ENCODE measurements at regions not wholly inside any gene's neighbourhood (a gene's known extent, or its start where the extent isn't known, plus 50 kb on each side); places are given as distances from the start of the nearest gene placed in this dataset.

DNA sequence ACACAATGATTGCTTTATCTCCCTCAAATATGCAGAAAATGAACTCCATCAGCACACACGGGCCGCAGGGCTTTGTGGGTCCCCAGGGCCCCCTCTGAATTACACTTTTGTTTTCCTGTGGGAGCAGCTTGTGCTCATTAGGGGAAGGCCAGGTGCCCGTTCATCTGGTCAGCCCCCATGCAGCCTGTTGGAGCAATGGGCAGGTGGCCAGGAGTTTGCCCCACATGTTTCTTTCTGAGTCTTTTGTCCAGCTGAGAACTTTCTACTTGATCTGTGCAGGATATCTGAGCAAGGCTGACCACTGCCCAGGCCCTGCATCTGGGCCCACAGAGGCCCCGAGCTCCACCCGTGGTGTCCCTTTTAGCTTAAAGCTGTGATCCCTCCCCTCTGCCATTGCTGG, 105.3 kb upstream of the FAM20C start (continued):
- TF ChIP-seq, protein P1, sequence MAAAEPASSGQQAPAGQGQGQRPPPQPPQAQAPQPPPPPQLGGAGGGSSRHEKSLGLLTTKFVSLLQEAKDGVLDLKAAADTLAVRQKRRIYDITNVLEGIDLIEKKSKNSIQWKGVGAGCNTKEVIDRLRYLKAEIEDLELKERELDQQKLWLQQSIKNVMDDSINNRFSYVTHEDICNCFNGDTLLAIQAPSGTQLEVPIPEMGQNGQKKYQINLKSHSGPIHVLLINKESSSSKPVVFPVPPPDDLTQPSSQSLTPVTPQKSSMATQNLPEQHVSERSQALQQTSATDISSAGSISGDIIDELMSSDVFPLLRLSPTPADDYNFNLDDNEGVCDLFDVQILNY (CRISPR knock-in tag; IDR thresholded peaks at IDR 0.05) = no peak
- TF ChIP-seq RORB (CRISPR knock-in tag; IDR thresholded peaks at IDR 0.05) (no peak), CBFB (CRISPR knock-in tag; IDR thresholded peaks at IDR 0.05; ENCODE audit: low read depth) (no peak)
- TF ChIP-seq, protein P2, sequence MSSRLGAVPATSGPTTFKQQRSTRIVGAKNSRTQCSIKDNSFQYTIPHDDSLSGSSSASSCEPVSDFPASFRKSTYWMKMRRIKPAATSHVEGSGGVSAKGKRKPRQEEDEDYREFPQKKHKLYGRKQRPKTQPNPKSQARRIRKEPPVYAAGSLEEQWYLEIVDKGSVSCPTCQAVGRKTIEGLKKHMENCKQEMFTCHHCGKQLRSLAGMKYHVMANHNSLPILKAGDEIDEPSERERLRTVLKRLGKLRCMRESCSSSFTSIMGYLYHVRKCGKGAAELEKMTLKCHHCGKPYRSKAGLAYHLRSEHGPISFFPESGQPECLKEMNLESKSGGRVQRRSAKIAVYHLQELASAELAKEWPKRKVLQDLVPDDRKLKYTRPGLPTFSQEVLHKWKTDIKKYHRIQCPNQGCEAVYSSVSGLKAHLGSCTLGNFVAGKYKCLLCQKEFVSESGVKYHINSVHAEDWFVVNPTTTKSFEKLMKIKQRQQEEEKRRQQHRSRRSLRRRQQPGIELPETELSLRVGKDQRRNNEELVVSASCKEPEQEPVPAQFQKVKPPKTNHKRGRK (CRISPR knock-in tag; IDR thresholded peaks at IDR 0.05; ENCODE audit: borderline replicate concordance) = no peak

DNA sequence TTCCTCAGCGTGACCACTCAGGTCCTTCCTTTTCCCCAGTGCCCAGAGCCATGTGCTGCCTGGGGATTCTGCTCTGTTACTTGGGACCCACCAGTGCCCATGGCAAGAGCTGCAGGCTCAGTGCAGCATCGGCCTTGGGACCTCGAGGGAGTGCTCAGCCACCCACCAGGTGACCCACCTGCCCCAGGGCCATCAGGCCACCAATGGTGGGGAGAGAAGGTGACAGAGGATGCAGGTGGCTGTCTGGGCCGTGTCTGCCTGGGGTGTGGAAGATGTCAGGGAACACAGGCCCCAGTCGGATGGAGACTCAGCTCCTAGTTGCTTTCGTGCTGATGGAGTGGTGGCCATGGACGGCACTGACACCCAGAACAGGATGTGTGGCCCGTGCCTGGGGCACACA, 104.7 kb upstream of the FAM20C start:
- no peak overlapping the region for H3K27ac Mint-ChIP-seq
- POLR2A ChIA-PET = no interaction called here
- no peaks in the 10 kb centered on the region for H3K27me3 Mint-ChIP-seq (ENCODE audit: low read depth)
- TF ChIP-seq KAT7 (CRISPR knock-in tag; IDR thresholded peaks at IDR 0.05; ENCODE audit: borderline replicate concordance) (no peak), ZNF671 (CRISPR knock-in tag; IDR thresholded peaks at IDR 0.05) (no peak), ZNF263 (CRISPR knock-in tag; IDR thresholded peaks at IDR 0.05; ENCODE audit: low read depth) (no peak), EMX1 (CRISPR knock-in tag; IDR thresholded peaks at IDR 0.05) (no peak), GTF2I (CRISPR knock-in tag; conservative IDR thresholded peaks at IDR 0.05) (no peak)
- TF ChIP-seq, protein P3, sequence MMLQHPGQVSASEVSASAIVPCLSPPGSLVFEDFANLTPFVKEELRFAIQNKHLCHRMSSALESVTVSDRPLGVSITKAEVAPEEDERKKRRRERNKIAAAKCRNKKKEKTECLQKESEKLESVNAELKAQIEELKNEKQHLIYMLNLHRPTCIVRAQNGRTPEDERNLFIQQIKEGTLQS (CRISPR knock-in tag; conservative IDR thresholded peaks at IDR 0.05) = no peak
- TF ChIP-seq, protein P1 (CRISPR knock-in tag; IDR thresholded peaks at IDR 0.05) = no peak
- TF ChIP-seq, protein P4, sequence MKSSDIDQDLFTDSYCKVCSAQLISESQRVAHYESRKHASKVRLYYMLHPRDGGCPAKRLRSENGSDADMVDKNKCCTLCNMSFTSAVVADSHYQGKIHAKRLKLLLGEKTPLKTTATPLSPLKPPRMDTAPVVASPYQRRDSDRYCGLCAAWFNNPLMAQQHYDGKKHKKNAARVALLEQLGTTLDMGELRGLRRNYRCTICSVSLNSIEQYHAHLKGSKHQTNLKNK (CRISPR knock-in tag; IDR thresholded peaks at IDR 0.05) = no peak
- TF ChIP-seq, protein P5, sequence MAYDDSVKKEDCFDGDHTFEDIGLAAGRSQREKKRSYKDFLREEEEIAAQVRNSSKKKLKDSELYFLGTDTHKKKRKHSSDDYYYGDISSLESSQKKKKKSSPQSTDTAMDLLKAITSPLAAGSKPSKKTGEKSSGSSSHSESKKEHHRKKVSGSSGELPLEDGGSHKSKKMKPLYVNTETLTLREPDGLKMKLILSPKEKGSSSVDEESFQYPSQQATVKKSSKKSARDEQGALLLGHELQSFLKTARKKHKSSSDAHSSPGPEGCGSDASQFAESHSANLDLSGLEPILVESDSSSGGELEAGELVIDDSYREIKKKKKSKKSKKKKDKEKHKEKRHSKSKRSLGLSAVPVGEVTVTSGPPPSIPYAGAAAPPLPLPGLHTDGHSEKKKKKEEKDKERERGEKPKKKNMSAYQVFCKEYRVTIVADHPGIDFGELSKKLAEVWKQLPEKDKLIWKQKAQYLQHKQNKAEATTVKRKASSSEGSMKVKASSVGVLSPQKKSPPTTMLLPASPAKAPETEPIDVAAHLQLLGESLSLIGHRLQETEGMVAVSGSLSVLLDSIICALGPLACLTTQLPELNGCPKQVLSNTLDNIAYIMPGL (CRISPR knock-in tag; IDR thresholded peaks at IDR 0.05) = no peak
- no peak for DNase-seq (ENCODE audit: low spot score)
- H3K36me3 Mint-ChIP-seq = no peaks in the 10 kb centered on the region
- ATAC-seq = no peak
- H3K4me1 Mint-ChIP-seq = peaks cover 44% of the 10 kb centered on the region
- CTCF ChIA-PET = interaction anchor here (1.4 to 2.1 kb wide), 4 partner anchors 9 to 32 kb away, joined by 4 to 13 read pairs (median 6); no protein-coding TSS in a partner anchor
- no peak overlapping the region for H3K4me3 Mint-ChIP-seq
- H3K9me3 Mint-ChIP-seq = no peaks in the 10 kb centered on the region

DNA sequence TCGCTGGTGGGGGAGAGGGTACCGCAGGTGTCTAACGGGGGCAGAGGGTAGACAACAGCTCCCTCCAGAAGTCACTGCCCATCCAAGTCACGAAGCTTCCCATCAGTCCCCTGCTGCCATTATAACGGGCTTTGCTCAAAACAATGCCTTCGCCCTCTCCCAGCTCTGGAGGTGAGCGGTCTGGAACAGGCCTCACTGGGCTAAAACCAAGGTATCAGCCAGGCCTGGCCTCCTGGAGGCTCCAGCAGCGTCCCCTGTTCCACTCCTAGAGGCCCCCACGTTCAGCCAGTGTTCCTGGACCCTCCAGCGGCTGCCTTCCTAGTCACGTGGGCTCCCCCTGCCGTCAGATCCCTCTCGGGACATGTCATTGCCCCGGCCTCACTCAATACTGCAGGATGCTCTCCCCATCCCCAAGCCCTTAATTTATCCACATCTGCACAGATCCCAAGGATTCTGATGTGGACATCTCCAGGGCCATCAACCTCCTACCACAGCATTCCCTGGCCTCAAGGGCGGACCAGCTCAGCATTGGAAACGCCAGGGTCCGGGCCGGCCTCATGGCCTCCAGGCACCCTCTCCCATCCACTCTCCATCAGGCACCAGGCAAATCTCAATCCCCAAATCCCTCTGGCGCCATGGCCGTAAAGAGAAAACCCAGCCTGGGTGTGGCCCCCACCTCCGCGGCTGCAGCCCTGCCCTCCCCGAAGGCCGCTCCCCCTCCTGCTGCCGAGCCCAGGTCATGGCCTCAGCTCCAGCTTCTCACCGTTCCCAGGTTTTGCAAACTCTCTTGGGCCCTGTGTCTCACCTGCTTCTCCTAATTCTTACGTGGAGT, 104.1 kb upstream of the FAM20C start:
- ChIA-PET POLR2A (no interaction called here), CTCF (interaction anchor here (1.4 to 2.1 kb wide), 4 partner anchors 9 to 33 kb away, joined by 4 to 13 read pairs (median 6); no protein-coding TSS in a partner anchor)
- TF ChIP-seq, protein P6, sequence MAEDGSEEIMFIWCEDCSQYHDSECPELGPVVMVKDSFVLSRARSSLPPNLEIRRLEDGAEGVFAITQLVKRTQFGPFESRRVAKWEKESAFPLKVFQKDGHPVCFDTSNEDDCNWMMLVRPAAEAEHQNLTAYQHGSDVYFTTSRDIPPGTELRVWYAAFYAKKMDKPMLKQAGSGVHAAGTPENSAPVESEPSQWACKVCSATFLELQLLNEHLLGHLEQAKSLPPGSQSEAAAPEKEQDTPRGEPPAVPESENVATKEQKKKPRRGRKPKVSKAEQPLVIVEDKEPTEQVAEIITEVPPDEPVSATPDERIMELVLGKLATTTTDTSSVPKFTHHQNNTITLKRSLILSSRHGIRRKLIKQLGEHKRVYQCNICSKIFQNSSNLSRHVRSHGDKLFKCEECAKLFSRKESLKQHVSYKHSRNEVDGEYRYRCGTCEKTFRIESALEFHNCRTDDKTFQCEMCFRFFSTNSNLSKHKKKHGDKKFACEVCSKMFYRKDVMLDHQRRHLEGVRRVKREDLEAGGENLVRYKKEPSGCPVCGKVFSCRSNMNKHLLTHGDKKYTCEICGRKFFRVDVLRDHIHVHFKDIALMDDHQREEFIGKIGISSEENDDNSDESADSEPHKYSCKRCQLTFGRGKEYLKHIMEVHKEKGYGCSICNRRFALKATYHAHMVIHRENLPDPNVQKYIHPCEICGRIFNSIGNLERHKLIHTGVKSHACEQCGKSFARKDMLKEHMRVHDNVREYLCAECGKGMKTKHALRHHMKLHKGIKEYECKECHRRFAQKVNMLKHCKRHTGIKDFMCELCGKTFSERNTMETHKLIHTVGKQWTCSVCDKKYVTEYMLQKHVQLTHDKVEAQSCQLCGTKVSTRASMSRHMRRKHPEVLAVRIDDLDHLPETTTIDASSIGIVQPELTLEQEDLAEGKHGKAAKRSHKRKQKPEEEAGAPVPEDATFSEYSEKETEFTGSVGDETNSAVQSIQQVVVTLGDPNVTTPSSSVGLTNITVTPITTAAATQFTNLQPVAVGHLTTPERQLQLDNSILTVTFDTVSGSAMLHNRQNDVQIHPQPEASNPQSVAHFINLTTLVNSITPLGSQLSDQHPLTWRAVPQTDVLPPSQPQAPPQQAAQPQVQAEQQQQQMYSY (CRISPR knock-in tag; IDR thresholded peaks at IDR 0.05) = peak; percentile 50; the same call in 1 of the 2 replicates
- TF ChIP-seq MYBL2 (CRISPR knock-in tag; IDR thresholded peaks at IDR 0.05) = no peak
- TF ChIP-seq, protein P7, sequence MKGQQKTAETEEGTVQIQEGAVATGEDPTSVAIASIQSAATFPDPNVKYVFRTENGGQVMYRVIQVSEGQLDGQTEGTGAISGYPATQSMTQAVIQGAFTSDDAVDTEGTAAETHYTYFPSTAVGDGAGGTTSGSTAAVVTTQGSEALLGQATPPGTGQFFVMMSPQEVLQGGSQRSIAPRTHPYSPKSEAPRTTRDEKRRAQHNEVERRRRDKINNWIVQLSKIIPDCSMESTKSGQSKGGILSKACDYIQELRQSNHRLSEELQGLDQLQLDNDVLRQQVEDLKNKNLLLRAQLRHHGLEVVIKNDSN (CRISPR knock-in tag; IDR thresholded peaks at IDR 0.05) = peak; percentile 61
- TF ChIP-seq, protein P8, sequence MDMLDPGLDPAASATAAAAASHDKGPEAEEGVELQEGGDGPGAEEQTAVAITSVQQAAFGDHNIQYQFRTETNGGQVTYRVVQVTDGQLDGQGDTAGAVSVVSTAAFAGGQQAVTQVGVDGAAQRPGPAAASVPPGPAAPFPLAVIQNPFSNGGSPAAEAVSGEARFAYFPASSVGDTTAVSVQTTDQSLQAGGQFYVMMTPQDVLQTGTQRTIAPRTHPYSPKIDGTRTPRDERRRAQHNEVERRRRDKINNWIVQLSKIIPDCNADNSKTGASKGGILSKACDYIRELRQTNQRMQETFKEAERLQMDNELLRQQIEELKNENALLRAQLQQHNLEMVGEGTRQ (CRISPR knock-in tag; IDR thresholded peaks at IDR 0.05) = peak; percentile 79
- peak; percentile 49 for DNase-seq (ENCODE audit: low spot score)
- H3K27ac Mint-ChIP-seq = peak overlapping the region; percentile 23; the same call in 1 of the 2 replicates
- H3K4me1 Mint-ChIP-seq = peaks cover 45% of the 10 kb centered on the region
- no peak overlapping the region for H3K4me3 Mint-ChIP-seq
- no peaks in the 10 kb centered on the region for H3K36me3 Mint-ChIP-seq
- H3K27me3 Mint-ChIP-seq (ENCODE audit: low read depth) = no peaks in the 10 kb centered on the region
- peak; percentile 82 for ATAC-seq
- no peaks in the 10 kb centered on the region for H3K9me3 Mint-ChIP-seq
